ENCODE measurements at regions not wholly inside any gene's neighbourhood (a gene's known extent, or its start where the extent isn't known, plus 50 kb on each side); places are given as distances from the start of the nearest gene placed in this dataset.

- no peak for TF ChIP-seq CTCF (IDR thresholded peaks at IDR 0.05; ENCODE audit: control insufficient read depth, insufficient read depth, low read depth, low read length, missing control alignments)
- no peak overlapping the region for H3K4me3 ChIP-seq (ENCODE audit: control insufficient read depth, low read depth, low read length)
- DNase-seq (ENCODE audit: low read depth), result no peak
Observed at GRCh38 chr2:172673056-172673683, 62.5 kb upstream of the RAPGEF4 start.

DNA sequence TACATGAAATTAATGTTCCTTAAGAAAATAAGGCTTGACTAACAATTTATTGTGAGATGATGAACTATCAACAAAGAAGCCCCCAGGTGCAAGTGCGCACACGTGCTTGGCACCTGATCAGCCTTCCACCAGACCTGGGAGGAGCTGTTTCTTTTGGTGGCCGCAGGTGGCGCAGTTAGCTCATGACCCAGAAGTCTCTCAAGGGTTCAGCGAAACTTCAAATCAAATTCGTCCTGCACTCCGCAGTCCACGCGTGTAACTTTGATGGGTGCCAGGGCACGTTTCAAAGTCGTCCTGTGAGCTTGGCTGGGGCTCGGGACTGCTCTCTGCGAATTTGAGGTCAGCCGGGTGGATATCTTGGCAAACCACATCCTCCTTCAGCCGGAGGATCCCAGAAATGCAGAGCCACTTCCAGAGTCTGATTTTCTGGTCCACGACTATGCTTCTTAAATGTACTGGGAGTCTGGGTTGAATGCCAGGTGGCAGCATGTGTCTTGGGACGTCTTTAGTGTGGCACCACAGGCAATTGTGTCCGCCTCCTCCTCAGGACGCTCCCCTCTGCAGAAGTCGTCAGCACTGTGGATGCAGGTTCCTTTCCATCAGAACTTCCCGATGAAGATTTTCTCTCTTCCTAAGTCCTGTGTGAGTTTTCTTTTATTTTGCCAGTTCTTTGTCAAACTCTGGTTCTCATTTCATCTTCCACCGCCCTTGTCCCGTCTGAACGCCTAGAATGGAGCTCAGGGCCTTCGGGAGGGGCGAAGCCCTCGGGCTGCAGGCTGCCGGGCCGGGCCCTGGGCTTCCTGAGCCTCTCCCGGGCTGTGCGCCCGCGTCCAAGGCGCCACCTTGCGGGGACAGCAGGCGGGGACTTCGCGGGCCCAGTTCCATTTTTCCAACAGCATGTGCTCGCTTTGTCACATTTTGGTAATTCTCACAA lies 61.3 kb upstream of the RAPGEF4 start:
- peak; percentile 43 for TF ChIP-seq CTCF (IDR thresholded peaks at IDR 0.05; ENCODE audit: control insufficient read depth, insufficient read depth, low read depth, low read length, missing control alignments)
- no peak for DNase-seq (ENCODE audit: low read depth)
- no peak overlapping the region for H3K4me3 ChIP-seq (ENCODE audit: control insufficient read depth, low read depth, low read length)

- no peak for TF ChIP-seq CTCF (IDR thresholded peaks at IDR 0.05; ENCODE audit: control insufficient read depth, insufficient read depth, low read depth, low read length, missing control alignments)
- DNase-seq (ENCODE audit: low read depth), result no peak
- H3K4me3 ChIP-seq (ENCODE audit: control insufficient read depth, low read depth, low read length), result no peak overlapping the region
Observed at GRCh38 chr2:172674968-172675303, 60.7 kb upstream of the RAPGEF4 start.

- no peak overlapping the region for H3K4me3 ChIP-seq (ENCODE audit: control insufficient read depth, low read depth, low read length)
- no peak for DNase-seq (ENCODE audit: low read depth)
- TF ChIP-seq CTCF (IDR thresholded peaks at IDR 0.05; ENCODE audit: control insufficient read depth, insufficient read depth, low read depth, low read length, missing control alignments), result no peak
Observed at GRCh38 chr2:172677363-172677762, 58.3 kb upstream of the RAPGEF4 start.

DNA sequence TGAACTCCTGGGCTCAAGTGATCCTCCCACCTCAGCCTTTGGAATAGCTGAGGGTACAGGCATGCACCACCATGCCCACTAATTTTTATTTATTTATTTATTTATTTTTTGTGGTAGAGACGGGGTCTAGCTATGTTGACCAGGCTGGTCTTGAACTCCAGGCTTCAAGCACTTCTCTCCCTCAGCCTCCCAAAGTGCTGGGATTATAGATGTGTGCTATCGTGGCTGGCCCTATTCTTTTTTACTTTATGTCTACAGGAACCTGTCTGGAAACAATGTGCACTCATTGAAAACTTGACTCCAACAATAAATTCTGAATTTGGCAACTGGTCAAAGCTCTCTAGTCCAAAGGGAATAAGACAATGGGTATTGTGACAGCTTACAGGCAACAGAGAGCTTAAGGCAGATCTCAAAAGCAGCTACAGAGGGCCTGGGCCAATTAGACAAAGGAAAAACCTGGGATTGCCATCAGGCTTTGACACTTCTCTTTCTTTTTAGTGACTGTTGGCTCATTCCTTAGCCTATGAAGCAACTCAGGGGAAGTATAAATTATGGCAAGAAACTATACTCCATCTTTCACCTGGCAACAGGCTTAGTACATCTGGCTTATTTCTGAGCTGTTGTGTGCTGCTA lies 55.1 kb upstream of the RAPGEF4 start:
- no peak overlapping the region for H3K4me3 ChIP-seq (ENCODE audit: control insufficient read depth, low read depth, low read length)
- no peak for TF ChIP-seq CTCF (IDR thresholded peaks at IDR 0.05; ENCODE audit: control insufficient read depth, insufficient read depth, low read depth, low read length, missing control alignments)
- no peak for DNase-seq (ENCODE audit: low read depth)

DNA sequence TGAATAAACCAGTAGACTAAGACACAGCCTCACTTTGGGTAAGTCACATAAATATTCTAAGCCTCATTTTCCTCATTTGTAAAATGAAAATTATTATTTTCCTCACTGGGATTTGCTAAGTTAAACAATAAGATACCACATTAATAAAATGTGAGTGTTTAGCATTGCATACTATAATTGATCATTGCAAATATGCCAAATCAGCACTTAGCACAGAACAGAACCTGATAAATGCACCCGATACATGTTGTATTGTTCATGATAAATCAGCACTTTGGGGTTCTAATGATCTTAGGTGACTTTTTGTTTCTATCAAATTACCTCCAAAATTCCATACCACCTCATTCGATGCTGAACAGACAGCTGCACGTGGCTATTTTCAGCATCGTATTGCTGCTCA lies 50.2 kb upstream of the RAPGEF4 start:
- no peak overlapping the region for H3K4me3 ChIP-seq (ENCODE audit: control insufficient read depth, low read depth, low read length)
- no peak for DNase-seq (ENCODE audit: low read depth)
- TF ChIP-seq CTCF (IDR thresholded peaks at IDR 0.05; ENCODE audit: control insufficient read depth, insufficient read depth, low read depth, low read length, missing control alignments), result no peak
